ENCODE measurements at regions not wholly inside any gene's neighbourhood (a gene's known extent, or its start where the extent isn't known, plus 50 kb on each side); places are given as distances from the start of the nearest gene placed in this dataset.

- H3K79me2 ChIP-seq (ENCODE audit: control insufficient read depth, insufficient read depth, low read length): no peaks in the 10 kb centered on the region
- H3K4me3 ChIP-seq (ENCODE audit: low read length): no peak overlapping the region
- no peaks in the 10 kb centered on the region for H3K27me3 ChIP-seq (ENCODE audit: insufficient read depth, low read length, poor library complexity)
- no peak overlapping the region for H2AK5ac ChIP-seq (ENCODE audit: low read length)
- H3K4ac ChIP-seq (ENCODE audit: low read depth, low read length): peak overlapping the region; percentile 26
- H2BK15ac ChIP-seq (replicated peaks; ENCODE audit: low read depth): no peak overlapping the region
- no peaks in the 10 kb centered on the region for H3K36me3 ChIP-seq (ENCODE audit: control insufficient read depth, insufficient read depth, low read length)
- peak overlapping the region; percentile 11 for H3K18ac ChIP-seq (ENCODE audit: low read length)
- no peaks in the 10 kb centered on the region for H3K79me1 ChIP-seq (ENCODE audit: low read length)
- peaks cover 3% of the 10 kb centered on the region for H3K4me1 ChIP-seq (ENCODE audit: control insufficient read depth, low read depth, low read length)
- no peak overlapping the region for H3K4me2 ChIP-seq (ENCODE audit: low read length)
- H3K23ac ChIP-seq (ENCODE audit: low read length): no peak overlapping the region
- no peak overlapping the region for H2BK120ac ChIP-seq (ENCODE audit: low read depth, low read length)
- no peak overlapping the region for H3K27ac ChIP-seq (ENCODE audit: low read depth, low read length)
- no peak overlapping the region for H4K8ac ChIP-seq (ENCODE audit: low read depth, low read length)
- H2BK5ac ChIP-seq (ENCODE audit: low read length): no peak overlapping the region
- no peak overlapping the region for H4K5ac ChIP-seq (ENCODE audit: low read length)
- H3K56ac ChIP-seq (ENCODE audit: low read length): peak overlapping the region; percentile 69
- no peak overlapping the region for H3K9ac ChIP-seq (ENCODE audit: low read length)
- peak; percentile 81 for DNase-seq
- no CpG with 5 or more reads among the region's 5 CpGs for WGBS (ENCODE audit: extremely low coverage, insufficient coverage, low lambda C conversion rate)
These were observed 66.5 kb upstream of the TGIF1 start for GRCh38 chr18:3383381-3383915.

- no peak overlapping the region for H3K4me3 ChIP-seq (ENCODE audit: low read length)
- no peak overlapping the region for H2AK5ac ChIP-seq (ENCODE audit: low read length)
- no CpG with 5 or more reads among the region's 11 CpGs for WGBS (ENCODE audit: extremely low coverage, insufficient coverage, low lambda C conversion rate)
- no peaks in the 10 kb centered on the region for H3K27me3 ChIP-seq (ENCODE audit: insufficient read depth, low read length, poor library complexity)
- H3K79me2 ChIP-seq (ENCODE audit: control insufficient read depth, insufficient read depth, low read length): no peaks in the 10 kb centered on the region
- H2BK120ac ChIP-seq (ENCODE audit: low read depth, low read length): no peak overlapping the region
- H4K5ac ChIP-seq (ENCODE audit: low read length): no peak overlapping the region
- peaks cover 3% of the 10 kb centered on the region for H3K4me1 ChIP-seq (ENCODE audit: control insufficient read depth, low read depth, low read length)
- H3K56ac ChIP-seq (ENCODE audit: low read length): no peak overlapping the region
- H3K27ac ChIP-seq (ENCODE audit: low read depth, low read length): no peak overlapping the region
- no peaks in the 10 kb centered on the region for H3K79me1 ChIP-seq (ENCODE audit: low read length)
- no peak overlapping the region for H3K9ac ChIP-seq (ENCODE audit: low read length)
- H3K4ac ChIP-seq (ENCODE audit: low read depth, low read length): no peak overlapping the region
- no peak overlapping the region for H3K18ac ChIP-seq (ENCODE audit: low read length)
- DNase-seq: no peak
- no peaks in the 10 kb centered on the region for H3K36me3 ChIP-seq (ENCODE audit: control insufficient read depth, insufficient read depth, low read length)
- H3K4me2 ChIP-seq (ENCODE audit: low read length): no peak overlapping the region
- H2BK5ac ChIP-seq (ENCODE audit: low read length): no peak overlapping the region
- no peak overlapping the region for H2BK15ac ChIP-seq (replicated peaks; ENCODE audit: low read depth)
- H3K23ac ChIP-seq (ENCODE audit: low read length): no peak overlapping the region
- H4K8ac ChIP-seq (ENCODE audit: low read depth, low read length): no peak overlapping the region
These were observed 65.1 kb upstream of the TGIF1 start for GRCh38 chr18:3384664-3385563.

GRCh38 chr18:3388323-3388722, 61.6 kb upstream of the TGIF1 start:
- Histone ChIP-seq H3K9ac (ENCODE audit: low read length) (no peak overlapping the region), H3K36me3 (ENCODE audit: control insufficient read depth, insufficient read depth, low read length) (no peaks in the 10 kb centered on the region), H3K4me3 (ENCODE audit: low read length) (no peak overlapping the region), H2BK120ac (ENCODE audit: low read depth, low read length) (no peak overlapping the region), H3K4me1 (ENCODE audit: control insufficient read depth, low read depth, low read length) (peaks cover 2% of the 10 kb centered on the region), H4K5ac (ENCODE audit: low read length) (no peak overlapping the region), H3K79me2 (ENCODE audit: control insufficient read depth, insufficient read depth, low read length) (no peaks in the 10 kb centered on the region), H3K23ac (ENCODE audit: low read length) (no peak overlapping the region), H4K8ac (ENCODE audit: low read depth, low read length) (no peak overlapping the region), H2BK15ac (replicated peaks; ENCODE audit: low read depth) (no peak overlapping the region), H3K79me1 (ENCODE audit: low read length) (no peaks in the 10 kb centered on the region), H3K27me3 (ENCODE audit: insufficient read depth, low read length, poor library complexity) (no peaks in the 10 kb centered on the region), H2BK5ac (ENCODE audit: low read length) (no peak overlapping the region), H2AK5ac (ENCODE audit: low read length) (no peak overlapping the region), H3K56ac (ENCODE audit: low read length) (no peak overlapping the region), H3K27ac (ENCODE audit: low read depth, low read length) (no peak overlapping the region), H3K4ac (ENCODE audit: low read depth, low read length) (no peak overlapping the region), H3K4me2 (ENCODE audit: low read length) (no peak overlapping the region), H3K18ac (ENCODE audit: low read length) (no peak overlapping the region)
- no CpG with 5 or more reads among the region's 1 CpG for WGBS (ENCODE audit: extremely low coverage, insufficient coverage, low lambda C conversion rate)
- no peak for DNase-seq

- Histone ChIP-seq H4K5ac (ENCODE audit: low read length) (no peak overlapping the region), H3K27me3 (ENCODE audit: insufficient read depth, low read length, poor library complexity) (no peaks in the 10 kb centered on the region), H3K36me3 (ENCODE audit: control insufficient read depth, insufficient read depth, low read length) (no peaks in the 10 kb centered on the region), H3K18ac (ENCODE audit: low read length) (no peak overlapping the region), H3K4ac (ENCODE audit: low read depth, low read length) (no peak overlapping the region), H3K27ac (ENCODE audit: low read depth, low read length) (no peak overlapping the region), H3K56ac (ENCODE audit: low read length) (no peak overlapping the region), H2AK5ac (ENCODE audit: low read length) (no peak overlapping the region), H3K4me1 (ENCODE audit: control insufficient read depth, low read depth, low read length) (no peaks in the 10 kb centered on the region), H3K4me2 (ENCODE audit: low read length) (no peak overlapping the region), H3K79me1 (ENCODE audit: low read length) (no peaks in the 10 kb centered on the region), H3K23ac (ENCODE audit: low read length) (no peak overlapping the region), H3K4me3 (ENCODE audit: low read length) (no peak overlapping the region), H2BK15ac (replicated peaks; ENCODE audit: low read depth) (no peak overlapping the region), H2BK120ac (ENCODE audit: low read depth, low read length) (no peak overlapping the region), H2BK5ac (ENCODE audit: low read length) (no peak overlapping the region), H4K8ac (ENCODE audit: low read depth, low read length) (no peak overlapping the region), H3K9ac (ENCODE audit: low read length) (no peak overlapping the region), H3K79me2 (ENCODE audit: control insufficient read depth, insufficient read depth, low read length) (no peaks in the 10 kb centered on the region)
- no peak for DNase-seq
- no CpG with 5 or more reads among the region's 4 CpGs for WGBS (ENCODE audit: extremely low coverage, insufficient coverage, low lambda C conversion rate)
These were observed 61.0 kb upstream of the TGIF1 start for GRCh38 chr18:3388980-3389379.

- no peak overlapping the region for H3K27ac ChIP-seq (ENCODE audit: low read depth, low read length)
- no peak overlapping the region for H3K4me3 ChIP-seq (ENCODE audit: low read length)
- H3K4me1 ChIP-seq (ENCODE audit: control insufficient read depth, low read depth, low read length): no peaks in the 10 kb centered on the region
- no peak overlapping the region for H3K23ac ChIP-seq (ENCODE audit: low read length)
- H3K4ac ChIP-seq (ENCODE audit: low read depth, low read length): no peak overlapping the region
- no peak overlapping the region for H3K18ac ChIP-seq (ENCODE audit: low read length)
- H2AK5ac ChIP-seq (ENCODE audit: low read length): no peak overlapping the region
- no peak overlapping the region for H2BK5ac ChIP-seq (ENCODE audit: low read length)
- H4K8ac ChIP-seq (ENCODE audit: low read depth, low read length): no peak overlapping the region
- H3K56ac ChIP-seq (ENCODE audit: low read length): no peak overlapping the region
- DNase-seq: no peak
- H4K5ac ChIP-seq (ENCODE audit: low read length): no peak overlapping the region
- H3K79me1 ChIP-seq (ENCODE audit: low read length): no peaks in the 10 kb centered on the region
- H3K79me2 ChIP-seq (ENCODE audit: control insufficient read depth, insufficient read depth, low read length): no peaks in the 10 kb centered on the region
- no CpG with 5 or more reads among the region's 3 CpGs for WGBS (ENCODE audit: extremely low coverage, insufficient coverage, low lambda C conversion rate)
- no peaks in the 10 kb centered on the region for H3K36me3 ChIP-seq (ENCODE audit: control insufficient read depth, insufficient read depth, low read length)
- H2BK120ac ChIP-seq (ENCODE audit: low read depth, low read length): no peak overlapping the region
- H3K9ac ChIP-seq (ENCODE audit: low read length): no peak overlapping the region
- H3K27me3 ChIP-seq (ENCODE audit: insufficient read depth, low read length, poor library complexity): no peaks in the 10 kb centered on the region
- no peak overlapping the region for H3K4me2 ChIP-seq (ENCODE audit: low read length)
- no peak overlapping the region for H2BK15ac ChIP-seq (replicated peaks; ENCODE audit: low read depth)
These were observed 60.0 kb upstream of the TGIF1 start for GRCh38 chr18:3389977-3390376.

All from mesendoderm (in vitro differentiated cells).